GM13977 (cell line): ENCODE measurements at regions not wholly inside any gene's neighbourhood (a gene's known extent, or its start where the extent isn't known, plus 50 kb on each side); places are given as distances from the start of the nearest gene placed in this dataset.

ENCODE experiments used
- DNase-seq: peaks from one replicate; pipeline ENCODE4 v3.0.0; 2012; ENCODE audit warnings: low spot score
- CTCF ChIP-seq: IDR thresholded peaks from 2 replicates; pipeline ENCODE4 v1.5.1; 2012; ENCODE audit warnings: mild to moderate bottlenecking, control low read depth; ENCODE audit not compliant: insufficient read depth; ENCODE audit errors: extremely low read depth, missing control alignments
- in situ Hi-C: fragments of 300-500 bp; cut with MboI; formaldehyde crosslinking; loops from one replicate; pipeline ENCODE4 v1.12.0; 2022; ENCODE audit warnings: low sequenced_read_pairs, low pct_unique_long_range_greater_than_20kb, mixed read lengths, inconsistent platforms; ENCODE audit not compliant: unreplicated experiment

DNA sequence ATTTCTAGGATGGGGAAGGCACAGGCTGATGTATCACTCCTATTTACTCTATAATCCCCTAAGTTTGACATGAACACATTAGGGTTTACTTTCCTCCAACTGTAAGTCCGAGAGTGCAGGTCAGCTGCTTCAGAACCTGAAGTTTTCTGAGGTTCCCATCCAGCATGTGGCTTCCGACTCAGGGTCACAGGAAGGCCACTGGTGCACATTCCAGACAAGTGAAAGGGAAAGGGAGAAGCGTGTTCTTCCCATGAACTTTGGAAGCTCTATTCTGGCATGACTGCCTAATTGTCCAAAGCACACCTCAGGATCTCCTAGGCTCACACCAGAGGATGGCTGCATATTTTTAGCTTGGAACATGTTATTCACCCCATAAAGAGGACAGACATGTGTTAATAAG is 602.6 kb downstream of the SEMA5A start:
- no peak for DNase-seq
- in situ Hi-C loops: no loop called here
- TF ChIP-seq CTCF: no peak

GRCh38 chr5:8944005-8944404 is 601.9 kb downstream of the SEMA5A start:
- in situ Hi-C loops: no loop called here
- TF ChIP-seq CTCF: no peak
- no peak for DNase-seq

GRCh38 chr5:8945972-8946371 is 599.9 kb downstream of the SEMA5A start:
- DNase-seq: no peak
- TF ChIP-seq CTCF: no peak
- in situ Hi-C loops: no loop called here

DNA sequence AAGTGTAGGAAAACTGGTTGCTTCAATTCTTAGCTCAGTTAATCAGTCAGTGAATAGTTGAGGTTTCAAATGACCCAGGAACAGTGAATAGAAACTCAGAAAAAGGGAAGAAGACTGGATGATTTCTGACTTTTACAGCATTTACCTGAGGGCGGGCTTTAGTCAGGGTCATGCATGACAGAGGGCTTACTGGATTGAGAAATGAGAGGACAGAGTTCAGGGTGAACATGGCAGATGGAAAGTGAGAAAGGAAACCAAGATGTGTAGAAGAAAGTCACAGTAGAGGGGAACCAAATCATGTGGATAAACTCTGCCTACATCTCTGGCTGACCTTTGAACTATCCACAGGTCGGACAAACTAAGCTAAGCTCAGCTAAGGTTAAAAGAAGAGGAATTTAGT is 596.0 kb downstream of the SEMA5A start:
- in situ Hi-C loops: no loop called here
- no peak for TF ChIP-seq CTCF
- peak; percentile 28 for DNase-seq

- DNase-seq: no peak
- in situ Hi-C loops: no loop called here
- TF ChIP-seq CTCF: no peak
Observed at GRCh38 chr5:8952147-8952546, 593.7 kb downstream of the SEMA5A start.

- TF ChIP-seq CTCF: no peak
- no peak for DNase-seq
- in situ Hi-C loops: no loop called here
Observed at GRCh38 chr5:8953016-8953415, 592.9 kb downstream of the SEMA5A start.

- DNase-seq: no peak
- in situ Hi-C loops: no loop called here
- TF ChIP-seq CTCF: no peak
Observed at GRCh38 chr5:8953911-8954438, 591.9 kb downstream of the SEMA5A start.
